Karpas-422 (cell line): ENCODE measurements at regions not wholly inside any gene's neighbourhood (a gene's known extent, or its start where the extent isn't known, plus 50 kb on each side); places are given as distances from the start of the nearest gene placed in this dataset.

Experiments used
- DNase-seq: peaks from one replicate; pipeline ENCODE4 v3.0.0-alpha.2; 2015
- H2AFZ ChIP-seq: fragments of 200-600 bp; sonication (generic); 2 replicates; pipeline ENCODE4 v1.6.1; 2014; ENCODE audit warnings: antibody characterized with exemption, low read length, mixed read lengths
- H3K27ac ChIP-seq: fragments of 200-600 bp; sonication (generic); 2 replicates; pipeline ENCODE4 v1.5.1; 2014; ENCODE audit warnings: mild to moderate bottlenecking, low read length, moderate library complexity
- H3K27me3 ChIP-seq: fragments of 200-600 bp; sonication (generic); 2 replicates; pipeline ENCODE4 v1.6.1; 2014; ENCODE audit warnings: low read length, mixed read lengths
- H3K36me3 ChIP-seq: fragments of 200-600 bp; sonication (generic); 2 replicates; pipeline ENCODE4 v1.6.1; 2014; ENCODE audit warnings: low read length, mixed read lengths; ENCODE audit not compliant: insufficient read depth
- H3K4me1 ChIP-seq: fragments of 200-600 bp; sonication (generic); 2 replicates; pipeline ENCODE4 v1.6.1; 2014; ENCODE audit warnings: mild to moderate bottlenecking, low read length, mixed read lengths
- H3K4me2 ChIP-seq: fragments of 200-600 bp; sonication (generic); 2 replicates; pipeline ENCODE4 v1.6.1; 2014; ENCODE audit warnings: low read length, low read depth, mild to moderate bottlenecking; ENCODE audit not compliant: poor library complexity, severe bottlenecking
- H3K4me3 ChIP-seq: fragments of 200-600 bp; sonication (generic); 2 replicates; pipeline ENCODE4 v1.5.1; 2014; ENCODE audit warnings: mild to moderate bottlenecking, antibody characterized with exemption, low read length, mixed read lengths
- H3K79me2 ChIP-seq: fragments of 200-600 bp; sonication (generic); 2 replicates; pipeline ENCODE4 v1.6.1; 2014; ENCODE audit warnings: mild to moderate bottlenecking, low read length, mixed read lengths
- H3K9ac ChIP-seq: fragments of 200-600 bp; sonication (generic); 2 replicates; pipeline ENCODE4 v1.6.0; 2014; ENCODE audit warnings: low read length
- H3K9me2 ChIP-seq: fragments of 200-600 bp; sonication (generic), shearing (Covaris generic); replicated peaks from 2 replicates; pipeline ENCODE4 v1.6.0; 2014; ENCODE audit warnings: mild to moderate bottlenecking, low read length, moderate library complexity; ENCODE audit not compliant: insufficient read depth
- H3K9me3 ChIP-seq: fragments of 300-700, 200-600 bp; sonication (generic); 2 replicates; pipeline ENCODE4 v1.6.1; 2014; ENCODE audit warnings: low read length, mixed read lengths
- H4K20me1 ChIP-seq: fragments of 200-600 bp; sonication (generic); 2 replicates; pipeline ENCODE4 v1.6.1; 2014; ENCODE audit warnings: mild to moderate bottlenecking, antibody characterized with exemption, low read length, low read depth; ENCODE audit not compliant: insufficient read depth

- H3K4me1 ChIP-seq, result no peaks in the 10 kb centered on the region
- H3K27me3 ChIP-seq, result no peaks in the 10 kb centered on the region
- no peaks in the 10 kb centered on the region for H3K9me3 ChIP-seq
- H2AFZ ChIP-seq, result no peak overlapping the region
- no peak for DNase-seq
- no peaks in the 10 kb centered on the region for H3K9me2 ChIP-seq
- H3K9ac ChIP-seq, result no peak overlapping the region
- no peak overlapping the region for H3K27ac ChIP-seq
- H3K79me2 ChIP-seq, result no peaks in the 10 kb centered on the region
- no peaks in the 10 kb centered on the region for H4K20me1 ChIP-seq
- H3K4me2 ChIP-seq, result no peak overlapping the region
- no peak overlapping the region for H3K4me3 ChIP-seq
- H3K36me3 ChIP-seq, result no peaks in the 10 kb centered on the region
Measured at GRCh38 chr20:40291493-40292135, 397.4 kb downstream of the MAFB start.

GRCh38 chr20:40287683-40288082 is 401.4 kb downstream of the MAFB start:
- no peak for DNase-seq
- Histone ChIP-seq H3K79me2 (no peaks in the 10 kb centered on the region), H3K27me3 (no peaks in the 10 kb centered on the region), H3K36me3 (no peaks in the 10 kb centered on the region), H4K20me1 (no peaks in the 10 kb centered on the region), H3K9me3 (no peaks in the 10 kb centered on the region), H2AFZ (no peak overlapping the region), H3K27ac (no peak overlapping the region), H3K4me1 (no peaks in the 10 kb centered on the region), H3K9me2 (no peaks in the 10 kb centered on the region), H3K9ac (no peak overlapping the region), H3K4me3 (no peak overlapping the region), H3K4me2 (no peak overlapping the region)

- Histone ChIP-seq H3K4me3 (no peak overlapping the region), H3K9me2 (no peaks in the 10 kb centered on the region), H3K4me1 (no peaks in the 10 kb centered on the region), H2AFZ (no peak overlapping the region), H4K20me1 (no peaks in the 10 kb centered on the region), H3K4me2 (no peak overlapping the region), H3K36me3 (no peaks in the 10 kb centered on the region), H3K27me3 (no peaks in the 10 kb centered on the region), H3K27ac (no peak overlapping the region), H3K9ac (no peak overlapping the region), H3K79me2 (no peaks in the 10 kb centered on the region), H3K9me3 (no peaks in the 10 kb centered on the region)
- no peak for DNase-seq
Measured at GRCh38 chr20:40286975-40287531, 402.0 kb downstream of the MAFB start.

GRCh38 chr20:40284611-40285010 is 404.4 kb downstream of the MAFB start:
- Histone ChIP-seq H3K27me3 (no peaks in the 10 kb centered on the region), H3K4me2 (no peak overlapping the region), H3K79me2 (no peaks in the 10 kb centered on the region), H3K4me1 (no peaks in the 10 kb centered on the region), H3K9ac (no peak overlapping the region), H4K20me1 (no peaks in the 10 kb centered on the region), H3K9me3 (no peaks in the 10 kb centered on the region), H3K4me3 (no peak overlapping the region), H3K27ac (no peak overlapping the region), H2AFZ (no peak overlapping the region), H3K9me2 (no peaks in the 10 kb centered on the region), H3K36me3 (no peaks in the 10 kb centered on the region)
- no peak for DNase-seq

GRCh38 chr20:40283689-40284088 is 405.3 kb downstream of the MAFB start:
- no peaks in the 10 kb centered on the region for H4K20me1 ChIP-seq
- H3K9me2 ChIP-seq, result no peaks in the 10 kb centered on the region
- H3K9me3 ChIP-seq, result no peaks in the 10 kb centered on the region
- H3K9ac ChIP-seq, result no peak overlapping the region
- no peaks in the 10 kb centered on the region for H3K36me3 ChIP-seq
- no peak overlapping the region for H3K27ac ChIP-seq
- no peaks in the 10 kb centered on the region for H3K27me3 ChIP-seq
- H2AFZ ChIP-seq, result no peak overlapping the region
- no peaks in the 10 kb centered on the region for H3K79me2 ChIP-seq
- no peak overlapping the region for H3K4me2 ChIP-seq
- no peak overlapping the region for H3K4me3 ChIP-seq
- H3K4me1 ChIP-seq, result no peaks in the 10 kb centered on the region
- no peak for DNase-seq

- no peak overlapping the region for H2AFZ ChIP-seq
- H4K20me1 ChIP-seq, result no peaks in the 10 kb centered on the region
- H3K9ac ChIP-seq, result no peak overlapping the region
- no peaks in the 10 kb centered on the region for H3K4me1 ChIP-seq
- no peak overlapping the region for H3K4me2 ChIP-seq
- DNase-seq, result no peak
- no peak overlapping the region for H3K4me3 ChIP-seq
- no peaks in the 10 kb centered on the region for H3K9me2 ChIP-seq
- H3K27me3 ChIP-seq, result no peaks in the 10 kb centered on the region
- H3K27ac ChIP-seq, result no peak overlapping the region
- H3K79me2 ChIP-seq, result no peaks in the 10 kb centered on the region
- H3K36me3 ChIP-seq, result no peaks in the 10 kb centered on the region
- no peaks in the 10 kb centered on the region for H3K9me3 ChIP-seq
Measured at GRCh38 chr20:40282941-40283340, 406.1 kb downstream of the MAFB start.

- Histone ChIP-seq H2AFZ (no peak overlapping the region), H4K20me1 (no peaks in the 10 kb centered on the region), H3K4me1 (no peaks in the 10 kb centered on the region), H3K9me3 (no peaks in the 10 kb centered on the region), H3K79me2 (no peaks in the 10 kb centered on the region), H3K27me3 (no peaks in the 10 kb centered on the region), H3K27ac (no peak overlapping the region), H3K4me2 (no peak overlapping the region), H3K9ac (no peak overlapping the region), H3K4me3 (no peak overlapping the region), H3K9me2 (no peaks in the 10 kb centered on the region), H3K36me3 (no peaks in the 10 kb centered on the region)
- DNase-seq, result no peak
Measured at GRCh38 chr20:40282541-40282940, 406.5 kb downstream of the MAFB start.

- Histone ChIP-seq H3K36me3 (no peaks in the 10 kb centered on the region), H3K79me2 (no peaks in the 10 kb centered on the region), H2AFZ (no peak overlapping the region), H3K9me2 (no peaks in the 10 kb centered on the region), H3K27ac (no peak overlapping the region), H3K4me1 (no peaks in the 10 kb centered on the region), H3K27me3 (no peaks in the 10 kb centered on the region), H3K9ac (no peak overlapping the region), H3K4me2 (no peak overlapping the region), H3K4me3 (no peak overlapping the region), H4K20me1 (no peaks in the 10 kb centered on the region), H3K9me3 (no peaks in the 10 kb centered on the region)
- no peak for DNase-seq
Measured at GRCh38 chr20:40280616-40281015, 408.4 kb downstream of the MAFB start.
